SK-N-SH (cell line): ENCODE measurements at regions not wholly inside any gene's neighbourhood (a gene's known extent, or its start where the extent isn't known, plus 50 kb on each side); places are given as distances from the start of the nearest gene placed in this dataset.

ENCODE experiments used
- CTCF ChIA-PET: fragments of 300-600, 350-600 bp; formaldehyde crosslinking; extraction: SDS; loops from one replicate; lab custom pipeline; 2021; lab: Yijun Ruan, JAX
- POLR2A ChIA-PET: fragments of 350-600 bp; sonication (Branson Sonifier 250); formaldehyde crosslinking; extraction: SDS; loops from one replicate; lab custom pipeline; 2020; ENCODE audit warnings: antibody characterized with exemption, inconsistent platforms; lab: Yijun Ruan, JAX
- DNase-seq: peaks from one replicate; pipeline ENCODE4 v3.0.0; 2012
- H2AFZ ChIP-seq: fragments of 200-600 bp; sonication (generic); 2 replicates; pipeline ENCODE4 v1.8.1; 2016; ENCODE audit warnings: antibody characterized with exemption, mild to moderate bottlenecking, low read depth
- H3F3A ChIP-seq: fragments of 200-600 bp; sonication (generic); replicated peaks from 2 replicates; pipeline ENCODE3; 2016; ENCODE audit warnings: antibody characterized with exemption, mild to moderate bottlenecking; ENCODE audit not compliant: insufficient read depth
- H3K27ac ChIP-seq, 2 experiments: fragments of 200-500 bp in 1 of 2; fragments of 200-600 bp in 1 of 2; sonication (Bioruptor generic) in 1 of 2; sonication (generic), shearing (Covaris generic) in 1 of 2; 2 replicates each; pipeline versions ENCODE4 v1.5.1 to v1.6.1; 2014 to 2016; ENCODE audit warnings: low read depth in 2 of 2, inconsistent platforms in 1 of 2, low read length in 1 of 2, mild to moderate bottlenecking in 1 of 2, mixed read lengths in 1 of 2
- H3K27me3 ChIP-seq: fragments of 200-600 bp; sonication (generic), shearing (Covaris generic); 2 replicates; pipeline ENCODE4 v1.6.1; 2016; ENCODE audit warnings: mixed run types; ENCODE audit not compliant: insufficient read depth
- H3K36me3 ChIP-seq, 2 experiments: fragments of 200-500 bp in 1 of 2; fragments of 200-600 bp in 1 of 2; sonication (Bioruptor generic) in 1 of 2; sonication (generic) in 1 of 2; replicated peaks in 1 of 2; 2 replicates each; pipeline versions ENCODE3 to v1.5.1; 2014 to 2016; ENCODE audit warnings: low read length in 1 of 2, mild to moderate bottlenecking in 1 of 2; ENCODE audit not compliant: insufficient read depth in 2 of 2, control insufficient read depth in 1 of 2
- H3K4me1 ChIP-seq, 2 experiments: fragments of 200-500 bp in 1 of 2; fragments of 200-600 bp in 1 of 2; sonication (Bioruptor generic) in 1 of 2; sonication (generic), shearing (Covaris generic) in 1 of 2; 2 replicates each; pipeline versions ENCODE4 v1.5.1 to v1.6.1; 2014 to 2016; ENCODE audit warnings: low read depth in 1 of 2, low read length in 1 of 2, mixed run types in 1 of 2; ENCODE audit not compliant: insufficient read depth in 2 of 2, control insufficient read depth in 1 of 2
- H3K4me2 ChIP-seq: fragments of 200-600 bp; sonication (generic), shearing (Covaris generic); 2 replicates; pipeline ENCODE4 v1.6.1; 2017; ENCODE audit warnings: mixed run types
- H3K4me3 ChIP-seq, 2 experiments: fragments of 200-500 bp in 1 of 2; fragments of 200-600 bp in 1 of 2; sonication (Bioruptor generic) in 1 of 2; sonication (generic), shearing (Covaris generic) in 1 of 2; 2 replicates each; pipeline versions ENCODE4 v1.5.1 to v1.8.1; 2014 to 2016; ENCODE audit warnings: low read depth in 2 of 2, inconsistent platforms in 1 of 2, low read length in 1 of 2, mild to moderate bottlenecking in 1 of 2, mixed read lengths in 1 of 2, moderate library complexity in 1 of 2
- H3K79me2 ChIP-seq: fragments of 200-600 bp; sonication (generic); 2 replicates; pipeline ENCODE4 v1.8.1; 2017; ENCODE audit warnings: mild to moderate bottlenecking; ENCODE audit not compliant: insufficient read depth
- H3K9ac ChIP-seq: fragments of 200-600 bp; sonication (generic); 2 replicates; pipeline ENCODE4 v1.6.1; 2017; ENCODE audit warnings: mixed run types
- H3K9me2 ChIP-seq: fragments of 200-600 bp; sonication (generic); 2 replicates; pipeline ENCODE4 v1.6.1; 2017; ENCODE audit warnings: mixed run types
- H3K9me3 ChIP-seq: fragments of 200-600 bp; sonication (generic); 2 replicates; pipeline ENCODE4 v1.6.1; 2017; ENCODE audit warnings: mixed run types, mild to moderate bottlenecking, moderate library complexity
- H4K20me1 ChIP-seq: fragments of 200-600 bp; sonication (generic); 2 replicates; pipeline ENCODE4 v1.6.1; 2017; ENCODE audit warnings: mild to moderate bottlenecking, mixed run types; ENCODE audit not compliant: insufficient read depth
- EP300 ChIP-seq, 2 experiments: IDR thresholded peaks; 2 replicates each; pipeline versions ENCODE4 v1.4.0 to v1.6.1; 2012; ENCODE audit warnings: borderline replicate concordance in 1 of 2, low read depth in 1 of 2, low read length in 1 of 2
- EZH2phosphoT487 ChIP-seq: fragments of 200-600 bp; sonication (generic); IDR thresholded peaks from 2 replicates; pipeline ENCODE4 v1.6.1; 2017; ENCODE audit warnings: low read depth, mixed run types, mild to moderate bottlenecking, antibody characterized with exemption, moderate library complexity, borderline replicate concordance
- FOSL2 ChIP-seq: IDR thresholded peaks from 2 replicates; pipeline ENCODE4 v1.4.0; 2012; ENCODE audit warnings: low read depth, mild to moderate bottlenecking, moderate library complexity, borderline replicate concordance
- FOXM1 ChIP-seq: IDR thresholded peaks from 2 replicates; pipeline ENCODE4 v1.4.0; 2012; ENCODE audit warnings: low read depth, mild to moderate bottlenecking
- GATA2 ChIP-seq: sonication (generic); formaldehyde crosslinking; IDR thresholded peaks from 2 replicates; pipeline ENCODE4 v1.5.0; 2020; ENCODE audit warnings: mild to moderate bottlenecking, missing genetic modification reagents
- JUND ChIP-seq: IDR thresholded peaks from 2 replicates; pipeline ENCODE4 v1.4.0; 2012
- MEF2A ChIP-seq: IDR thresholded peaks from 2 replicates; pipeline ENCODE4 v1.4.0; 2012; ENCODE audit warnings: low read depth, borderline replicate concordance
- MXI1 ChIP-seq: IDR thresholded peaks from 2 replicates; pipeline ENCODE4 v1.6.1; 2012; ENCODE audit warnings: mild to moderate bottlenecking, low read depth, low read length, improper control_type of control experiment
- NFIC ChIP-seq: IDR thresholded peaks from 2 replicates; pipeline ENCODE4 v1.4.0; 2012; ENCODE audit warnings: borderline replicate concordance
- PBX3 ChIP-seq: IDR thresholded peaks from 2 replicates; pipeline ENCODE4; 2012
- POLR2AphosphoS5 ChIP-seq: IDR thresholded peaks from 2 replicates; pipeline ENCODE4 v1.6.1; 2012; ENCODE audit warnings: low read depth, low read length
- RAD21 ChIP-seq: IDR thresholded peaks from 2 replicates; pipeline ENCODE4 v1.6.1; 2012; ENCODE audit warnings: mild to moderate bottlenecking, low read length
- RXRA ChIP-seq: IDR thresholded peaks from 2 replicates; pipeline ENCODE4 v1.4.0; 2012; ENCODE audit warnings: low read depth, mild to moderate bottlenecking, borderline replicate concordance
- SIN3A ChIP-seq: IDR thresholded peaks from 2 replicates; pipeline ENCODE4 v1.6.1; 2012; ENCODE audit warnings: low read depth, mild to moderate bottlenecking, low read length, moderate library complexity, borderline replicate concordance
- TCF12 ChIP-seq: IDR thresholded peaks from 2 replicates; pipeline ENCODE4 v1.4.0; 2012
- TEAD4 ChIP-seq: IDR thresholded peaks from 2 replicates; pipeline ENCODE4 v1.4.0; 2012; ENCODE audit warnings: mild to moderate bottlenecking, borderline replicate concordance; ENCODE audit not compliant: insufficient read depth
- ZBTB33 ChIP-seq: IDR thresholded peaks from 2 replicates; pipeline ENCODE4 v1.4.0; 2012; ENCODE audit warnings: low read depth, borderline replicate concordance
- WGBS: methylation state at CpG from one replicate; pipeline ENCODE4 v1.1.6; 2017; ENCODE audit warnings: low lambda C conversion rate; 5-methylcytosine and 5-hydroxymethylcytosine counted together

DNA sequence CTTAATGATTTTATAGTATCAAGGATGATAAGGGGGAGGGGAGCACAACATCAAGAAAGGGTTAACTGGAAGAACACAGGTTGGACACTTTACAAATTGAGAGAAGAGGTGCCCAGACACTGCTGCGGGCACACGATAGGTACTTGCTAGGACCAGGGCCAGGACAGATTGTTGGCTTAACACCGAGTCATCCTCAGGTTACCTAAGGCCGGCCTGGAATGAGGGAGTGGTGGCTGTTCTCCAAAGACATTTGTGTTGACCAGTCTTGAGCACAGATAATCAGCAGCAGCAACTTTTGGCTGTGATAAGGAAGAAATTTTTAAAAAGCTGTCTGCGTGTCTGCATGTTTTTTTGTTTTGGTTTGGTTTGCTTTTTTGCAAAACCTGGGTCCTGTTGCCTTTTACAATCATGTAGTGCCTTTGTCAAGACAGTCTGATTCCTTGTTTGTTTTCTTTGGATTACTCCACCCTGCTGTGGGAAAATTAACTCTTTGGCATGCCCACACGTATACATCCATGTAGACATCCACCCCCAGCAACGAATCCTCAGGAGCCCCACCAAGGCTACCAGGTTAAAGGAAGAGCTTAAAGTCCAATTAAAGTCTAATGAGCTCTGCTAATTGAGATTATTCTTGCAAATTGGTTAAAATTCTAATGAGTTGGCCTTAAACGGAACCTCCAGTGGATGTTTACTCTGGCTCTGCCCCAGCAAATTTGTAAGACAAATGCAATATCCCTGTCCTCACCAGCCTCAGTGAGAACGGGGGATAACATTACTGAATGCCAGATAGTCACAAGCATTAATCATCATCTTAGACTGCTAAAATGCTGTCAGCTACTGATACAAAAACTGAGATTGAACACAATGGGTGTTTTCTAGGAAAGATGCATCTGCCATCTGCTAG lies 382.3 kb downstream of the ACTL7B start:
- POLR2A ChIA-PET, result no interaction called here
- H3K9me2 ChIP-seq, result no peaks in the 10 kb centered on the region
- peak overlapping the region; percentile 2; the same call in 1 of the 2 replicates for H3K9ac ChIP-seq
- CTCF ChIA-PET, result interaction anchor here (0.9 kb wide), 1 partner anchor 16 kb away, joined by 3 read pairs; no protein-coding TSS in a partner anchor
- H2AFZ ChIP-seq, result no peak overlapping the region
- H3K36me3 ChIP-seq, result no peaks in the 10 kb centered on the region
- no peak for DNase-seq
- no peaks in the 10 kb centered on the region for H4K20me1 ChIP-seq
- H3K4me3 ChIP-seq, result peak overlapping the region in 1 of 2 experiments; percentile 19; a peak in 1 of 4 replicates
- H3F3A ChIP-seq, result peaks cover 42% of the 10 kb centered on the region
- peak overlapping the region in 1 of 2 experiments; percentile 82; a peak in 2 of 4 replicates for H3K27ac ChIP-seq
- TF ChIP-seq FOSL2 (peak; percentile 34; the same call in 1 of the 2 replicates), SIN3A (0 out of 2 replicates have a peak, but pooled peaks have one; percentile 56), PBX3 (peak; percentile 98), ZBTB33 (peak; percentile 67; the same call in 1 of the 2 replicates), FOXM1 (0 out of 2 replicates have a peak, but pooled peaks have one; percentile 4), RAD21 (no peak), EZH2phosphoT487 (no peak), JUND (peak; percentile 82), RXRA (peak; percentile 55; the same call in 1 of the 2 replicates), NFIC (peak; percentile 92), POLR2AphosphoS5 (peak; percentile 67), GATA2 (CRISPR knock-in tag) (no peak), EP300 (IDR thresholded peaks at IDR 0.05; ENCODE audit: borderline replicate concordance in 1 of 2, low read depth in 1 of 2, low read length in 1 of 2) (peak in 1 of 2 experiments; percentile 64; a peak in 1 of 4 replicates), MXI1 (no peak), TEAD4 (peak; percentile 74; the same call in 1 of the 2 replicates), MEF2A (no peak), TCF12 (peak; percentile 92)
- H3K4me2 ChIP-seq, result peak overlapping the region; percentile 68
- WGBS, result 10% methylated on average over 9 of the region's 9 CpGs
- no peaks in the 10 kb centered on the region for H3K9me3 ChIP-seq
- peaks cover 0 to 43% of the 10 kb centered on the region in 2 experiments for H3K4me1 ChIP-seq
- H3K27me3 ChIP-seq, result no peaks in the 10 kb centered on the region
- no peaks in the 10 kb centered on the region for H3K79me2 ChIP-seq
